Transverse colon (tissue), 3 donors: ENCODE measurements at regions not wholly inside any gene's neighbourhood (a gene's known extent, or its start where the extent isn't known, plus 50 kb on each side); places are given as distances from the start of the nearest gene placed in this dataset.

Source experiments
- EP300 ChIP-seq: sonication (generic); formaldehyde crosslinking; IDR thresholded peaks from one replicate; pipeline ENCODE4 v1.6.1; 2017; ENCODE audit warnings: antibody characterized with exemption, low read depth
- POLR2A ChIP-seq: fragments of 450-650 bp; IDR thresholded peaks from one replicate; pipeline ENCODE4 v1.6.1; 2016; ENCODE audit warnings: antibody characterized with exemption, mild to moderate bottlenecking, moderate library complexity
- TF ChIP-seq, protein P1 (sequence below), 5 experiments: fragments of 200-600 bp in 3 of 5; fragments of 450-650 bp in 2 of 5; sonication (generic) in 3 of 5; IDR thresholded peaks; 1 replicate in 2 of 5; 2 replicates in 3 of 5; pipeline ENCODE4 v1.5.1; 2016 to 2017; ENCODE audit warnings: antibody characterized with exemption in 5 of 5, inconsistent platforms in 3 of 5, mild to moderate bottlenecking in 2 of 5, moderate library complexity in 1 of 5

DNA sequence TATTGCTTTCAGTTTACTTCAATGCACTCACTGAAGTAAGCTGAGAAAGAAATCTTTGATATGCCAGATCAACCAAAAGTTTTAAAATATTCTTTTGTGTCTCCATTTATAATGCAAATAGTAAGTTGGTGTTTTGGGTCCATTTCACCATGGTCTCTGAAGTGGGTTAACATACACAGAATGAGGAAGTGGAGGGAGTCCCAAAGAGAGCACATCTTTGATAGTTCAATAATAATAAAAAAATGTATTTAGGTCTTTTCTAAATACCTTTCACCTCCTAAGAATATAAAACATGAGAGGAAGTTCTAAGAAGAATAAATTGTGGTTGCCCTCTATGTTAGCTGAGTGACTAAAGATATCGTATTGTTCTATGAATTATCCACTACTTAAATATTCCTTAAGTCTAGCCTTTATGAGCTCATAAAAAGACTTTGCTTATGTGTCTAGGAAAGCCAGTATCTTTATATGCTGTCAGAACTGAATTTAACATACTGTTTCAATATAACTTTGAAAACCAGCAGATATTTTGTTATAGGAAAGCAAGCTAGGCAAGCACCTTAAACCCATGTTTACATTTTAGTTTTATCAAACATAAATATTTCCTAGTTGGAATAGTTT is 148.7 kb upstream of the ZEB2 start:
- TF ChIP-seq, protein P1, sequence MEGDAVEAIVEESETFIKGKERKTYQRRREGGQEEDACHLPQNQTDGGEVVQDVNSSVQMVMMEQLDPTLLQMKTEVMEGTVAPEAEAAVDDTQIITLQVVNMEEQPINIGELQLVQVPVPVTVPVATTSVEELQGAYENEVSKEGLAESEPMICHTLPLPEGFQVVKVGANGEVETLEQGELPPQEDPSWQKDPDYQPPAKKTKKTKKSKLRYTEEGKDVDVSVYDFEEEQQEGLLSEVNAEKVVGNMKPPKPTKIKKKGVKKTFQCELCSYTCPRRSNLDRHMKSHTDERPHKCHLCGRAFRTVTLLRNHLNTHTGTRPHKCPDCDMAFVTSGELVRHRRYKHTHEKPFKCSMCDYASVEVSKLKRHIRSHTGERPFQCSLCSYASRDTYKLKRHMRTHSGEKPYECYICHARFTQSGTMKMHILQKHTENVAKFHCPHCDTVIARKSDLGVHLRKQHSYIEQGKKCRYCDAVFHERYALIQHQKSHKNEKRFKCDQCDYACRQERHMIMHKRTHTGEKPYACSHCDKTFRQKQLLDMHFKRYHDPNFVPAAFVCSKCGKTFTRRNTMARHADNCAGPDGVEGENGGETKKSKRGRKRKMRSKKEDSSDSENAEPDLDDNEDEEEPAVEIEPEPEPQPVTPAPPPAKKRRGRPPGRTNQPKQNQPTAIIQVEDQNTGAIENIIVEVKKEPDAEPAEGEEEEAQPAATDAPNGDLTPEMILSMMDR (IDR thresholded peaks at IDR 0.05): no peak
- TF ChIP-seq EP300 (no peak), POLR2A (no peak)
